ENCODE measurements at regions not wholly inside any gene's neighbourhood (a gene's known extent, or its start where the extent isn't known, plus 50 kb on each side); places are given as distances from the start of the nearest gene placed in this dataset.

GRCh38 chr1:213714645-213715044 is 273.1 kb upstream of the PROX1 start:
- Histone ChIP-seq H3K27ac (ENCODE audit: low read depth, low read length, poor library complexity, severe bottlenecking) (no peak overlapping the region), H3K4me3 (ENCODE audit: low read depth, low read length, poor library complexity, severe bottlenecking) (no peak overlapping the region), H3K9me3 (ENCODE audit: low read length) (no peaks in the 10 kb centered on the region), H3K79me2 (ENCODE audit: insufficient read depth, low read depth, low read length) (no peaks in the 10 kb centered on the region), H3K9me2 (ENCODE audit: insufficient read depth, low read length) (no peaks in the 10 kb centered on the region), H2AFZ (ENCODE audit: low read length) (no peak overlapping the region), H3K4me1 (ENCODE audit: insufficient read depth, low read length, poor library complexity, severe bottlenecking) (no peaks in the 10 kb centered on the region), H3K36me3 (ENCODE audit: insufficient read depth, low read length) (no peaks in the 10 kb centered on the region), H4K20me1 (ENCODE audit: insufficient read depth, low read length) (no peaks in the 10 kb centered on the region), H3K4me2 (ENCODE audit: low read length) (no peak overlapping the region)
- intact Hi-C loops (cut with micrococcal nuclease; ENCODE audit: unreplicated experiment) = no loop called here
- no peak for DNase-seq (ENCODE audit: low spot score)
- CTCF ChIA-PET (ENCODE audit: unreplicated experiment) = no interaction called here
- POLR2A ChIA-PET = no interaction called here
- no peak for TF ChIP-seq EZH2phosphoT487 (IDR thresholded peaks at IDR 0.05; ENCODE audit: borderline replicate concordance, low read depth, low read length)
- TF ChIP-seq CTCF (conservative IDR thresholded peaks at IDR 0.05; ENCODE audit: low read length) = no peak
- no TSS peak for BruUV-seq (replicated peaks)

- no peaks in the 10 kb centered on the region for H3K36me3 ChIP-seq (ENCODE audit: insufficient read depth, low read length)
- no peaks in the 10 kb centered on the region for H3K9me3 ChIP-seq (ENCODE audit: low read length)
- no TSS peak for BruUV-seq (replicated peaks)
- CTCF ChIA-PET (ENCODE audit: unreplicated experiment) = no interaction called here
- no peak overlapping the region for H3K27ac ChIP-seq (ENCODE audit: low read depth, low read length, poor library complexity, severe bottlenecking)
- POLR2A ChIA-PET = no interaction called here
- intact Hi-C loops (cut with micrococcal nuclease; ENCODE audit: unreplicated experiment) = no loop called here
- H3K4me2 ChIP-seq (ENCODE audit: low read length) = no peak overlapping the region
- H3K79me2 ChIP-seq (ENCODE audit: insufficient read depth, low read depth, low read length) = no peaks in the 10 kb centered on the region
- TF ChIP-seq EZH2phosphoT487 (IDR thresholded peaks at IDR 0.05; ENCODE audit: borderline replicate concordance, low read depth, low read length) (no peak), CTCF (conservative IDR thresholded peaks at IDR 0.05; ENCODE audit: low read length) (no peak)
- H3K4me1 ChIP-seq (ENCODE audit: insufficient read depth, low read length, poor library complexity, severe bottlenecking) = no peaks in the 10 kb centered on the region
- no peak overlapping the region for H2AFZ ChIP-seq (ENCODE audit: low read length)
- H3K9me2 ChIP-seq (ENCODE audit: insufficient read depth, low read length) = no peaks in the 10 kb centered on the region
- H4K20me1 ChIP-seq (ENCODE audit: insufficient read depth, low read length) = no peaks in the 10 kb centered on the region
- H3K4me3 ChIP-seq (ENCODE audit: low read depth, low read length, poor library complexity, severe bottlenecking) = no peak overlapping the region
- no peak for DNase-seq (ENCODE audit: low spot score)
These were observed 272.6 kb upstream of the PROX1 start for GRCh38 chr1:213715182-213715581.

GRCh38 chr1:213719462-213719861 is 268.3 kb upstream of the PROX1 start:
- Histone ChIP-seq H4K20me1 (ENCODE audit: insufficient read depth, low read length) (no peaks in the 10 kb centered on the region), H3K9me3 (ENCODE audit: low read length) (no peaks in the 10 kb centered on the region), H3K4me1 (ENCODE audit: insufficient read depth, low read length, poor library complexity, severe bottlenecking) (no peaks in the 10 kb centered on the region), H3K9me2 (ENCODE audit: insufficient read depth, low read length) (no peaks in the 10 kb centered on the region), H2AFZ (ENCODE audit: low read length) (no peak overlapping the region), H3K27ac (ENCODE audit: low read depth, low read length, poor library complexity, severe bottlenecking) (no peak overlapping the region), H3K4me2 (ENCODE audit: low read length) (no peak overlapping the region), H3K4me3 (ENCODE audit: low read depth, low read length, poor library complexity, severe bottlenecking) (no peak overlapping the region), H3K79me2 (ENCODE audit: insufficient read depth, low read depth, low read length) (no peaks in the 10 kb centered on the region), H3K36me3 (ENCODE audit: insufficient read depth, low read length) (no peaks in the 10 kb centered on the region)
- no peak for TF ChIP-seq CTCF (conservative IDR thresholded peaks at IDR 0.05; ENCODE audit: low read length)
- no peak for TF ChIP-seq EZH2phosphoT487 (IDR thresholded peaks at IDR 0.05; ENCODE audit: borderline replicate concordance, low read depth, low read length)
- no TSS peak for BruUV-seq (replicated peaks)
- POLR2A ChIA-PET = no interaction called here
- intact Hi-C loops (cut with micrococcal nuclease; ENCODE audit: unreplicated experiment) = no loop called here
- peak; percentile 25 for DNase-seq (ENCODE audit: low spot score)
- CTCF ChIA-PET (ENCODE audit: unreplicated experiment) = no interaction called here
